ENCODE measurements at regions not wholly inside any gene's neighbourhood (a gene's known extent, or its start where the extent isn't known, plus 50 kb on each side); places are given as distances from the start of the nearest gene placed in this dataset.

- TF ChIP-seq, protein P1, sequence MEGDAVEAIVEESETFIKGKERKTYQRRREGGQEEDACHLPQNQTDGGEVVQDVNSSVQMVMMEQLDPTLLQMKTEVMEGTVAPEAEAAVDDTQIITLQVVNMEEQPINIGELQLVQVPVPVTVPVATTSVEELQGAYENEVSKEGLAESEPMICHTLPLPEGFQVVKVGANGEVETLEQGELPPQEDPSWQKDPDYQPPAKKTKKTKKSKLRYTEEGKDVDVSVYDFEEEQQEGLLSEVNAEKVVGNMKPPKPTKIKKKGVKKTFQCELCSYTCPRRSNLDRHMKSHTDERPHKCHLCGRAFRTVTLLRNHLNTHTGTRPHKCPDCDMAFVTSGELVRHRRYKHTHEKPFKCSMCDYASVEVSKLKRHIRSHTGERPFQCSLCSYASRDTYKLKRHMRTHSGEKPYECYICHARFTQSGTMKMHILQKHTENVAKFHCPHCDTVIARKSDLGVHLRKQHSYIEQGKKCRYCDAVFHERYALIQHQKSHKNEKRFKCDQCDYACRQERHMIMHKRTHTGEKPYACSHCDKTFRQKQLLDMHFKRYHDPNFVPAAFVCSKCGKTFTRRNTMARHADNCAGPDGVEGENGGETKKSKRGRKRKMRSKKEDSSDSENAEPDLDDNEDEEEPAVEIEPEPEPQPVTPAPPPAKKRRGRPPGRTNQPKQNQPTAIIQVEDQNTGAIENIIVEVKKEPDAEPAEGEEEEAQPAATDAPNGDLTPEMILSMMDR (IDR thresholded peaks at IDR 0.05) = no peak
- TF ChIP-seq POLR2A (IDR thresholded peaks at IDR 0.05) (no peak), POLR2AphosphoS5 (IDR thresholded peaks at IDR 0.05) (no peak)
These were observed 548.9 kb downstream of the IRX1 start for GRCh38 chr5:4144411-4145007.
